T47D (cell line): ENCODE measurements at regions not wholly inside any gene's neighbourhood (a gene's known extent, or its start where the extent isn't known, plus 50 kb on each side); places are given as distances from the start of the nearest gene placed in this dataset.

Experiments
- DNase-seq, 2 experiments: peaks; one replicate each; pipeline versions ENCODE4 v3.0.0 to v3.0.0-alpha.2; 2011 to 2012; ENCODE audit warnings: low read depth in 1 of 2, low spot score in 1 of 2
- JUND ChIP-seq: IDR thresholded peaks from 2 replicates; pipeline ENCODE4 v1.6.1; 2012; ENCODE audit warnings: low read depth
- in situ Hi-C: cut with HindIII; loops from 2 replicates; pipeline ENCODE4 v1.10.0; 2016; ENCODE audit warnings: low sequenced_read_pairs, low pct_unique_long_range_greater_than_20kb

DNA sequence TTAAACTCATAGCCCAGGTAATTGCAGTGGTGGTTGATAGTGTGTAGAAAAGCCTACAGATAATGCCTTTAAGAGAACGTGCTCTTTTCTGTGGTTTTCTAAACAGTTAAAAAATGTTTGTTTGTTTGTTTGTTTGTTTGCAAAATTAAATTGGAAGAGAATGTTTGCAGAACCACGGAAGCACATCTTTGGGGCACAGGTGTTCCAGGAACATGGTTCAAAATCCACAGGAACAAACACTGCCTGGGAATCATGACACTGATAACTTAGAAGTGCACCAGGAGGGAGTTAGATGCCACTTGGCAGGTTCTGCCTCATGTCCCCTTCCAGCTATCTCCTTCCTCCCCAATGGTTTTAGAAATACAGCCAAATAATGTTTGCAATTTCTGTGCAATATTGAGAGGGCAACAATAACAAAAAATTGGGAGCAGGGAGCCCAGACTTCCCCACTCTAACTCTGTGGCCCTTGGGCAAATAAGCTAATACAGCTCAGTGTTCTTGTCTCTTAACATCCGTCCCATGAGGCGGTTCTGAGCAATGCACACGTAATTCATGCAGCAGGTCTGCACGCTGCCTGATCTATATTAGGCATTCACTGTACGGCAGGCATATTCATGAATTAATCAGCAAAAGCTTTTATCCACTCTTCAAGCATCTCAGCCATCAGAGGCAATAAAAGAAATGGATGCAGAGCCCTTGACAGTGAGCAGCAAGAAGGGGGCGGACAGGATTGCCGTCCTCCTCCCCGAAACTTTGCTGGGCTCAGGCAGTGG lies 274.3 kb upstream of the FOXQ1 start:
- no peak for DNase-seq
- in situ Hi-C loops, result no loop called here
- TF ChIP-seq JUND, result no peak

DNA sequence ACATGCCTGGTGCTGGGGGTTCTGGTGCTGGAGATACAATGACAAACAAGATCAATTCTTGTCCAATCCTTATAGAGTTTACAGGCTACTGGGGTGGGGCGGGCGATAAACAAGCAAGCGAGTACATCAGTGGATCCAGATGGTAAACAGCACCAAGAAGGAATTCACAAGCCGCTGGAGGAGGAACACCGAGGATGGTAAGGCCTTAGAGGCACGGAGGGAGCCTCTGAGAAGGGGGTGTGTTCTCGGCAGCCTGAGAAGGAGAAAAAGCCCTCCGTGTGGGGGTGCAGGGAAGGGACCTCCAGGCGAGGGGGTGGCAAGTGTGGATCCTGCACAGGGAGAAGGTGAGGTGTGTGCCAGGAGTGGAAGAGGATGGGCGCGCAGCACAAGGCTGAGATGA lies 276.5 kb upstream of the FOXQ1 start:
- no peak for DNase-seq
- TF ChIP-seq JUND, result no peak
- in situ Hi-C loops, result no loop called here

DNA sequence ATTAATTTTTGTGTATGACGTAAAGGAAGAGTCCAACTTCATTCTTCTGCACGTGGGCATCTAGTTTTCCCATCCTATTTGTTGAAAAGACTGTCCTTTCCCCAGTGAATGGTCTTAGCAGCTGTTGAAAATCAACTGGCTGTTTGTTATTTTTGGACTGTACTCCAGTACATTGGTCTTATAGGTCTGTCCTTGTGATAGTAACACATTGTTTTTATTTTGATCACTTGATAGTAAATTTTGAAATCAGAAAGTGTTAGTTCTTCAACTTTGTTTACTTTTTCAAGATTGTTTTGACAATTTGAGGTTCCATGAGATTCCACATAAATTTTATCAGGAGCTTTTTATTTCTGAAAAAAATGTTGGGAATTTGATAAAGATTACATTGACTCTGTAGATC lies 280.2 kb upstream of the FOXQ1 start:
- TF ChIP-seq JUND, result no peak
- in situ Hi-C loops, result no loop called here
- DNase-seq, result no peak

DNA sequence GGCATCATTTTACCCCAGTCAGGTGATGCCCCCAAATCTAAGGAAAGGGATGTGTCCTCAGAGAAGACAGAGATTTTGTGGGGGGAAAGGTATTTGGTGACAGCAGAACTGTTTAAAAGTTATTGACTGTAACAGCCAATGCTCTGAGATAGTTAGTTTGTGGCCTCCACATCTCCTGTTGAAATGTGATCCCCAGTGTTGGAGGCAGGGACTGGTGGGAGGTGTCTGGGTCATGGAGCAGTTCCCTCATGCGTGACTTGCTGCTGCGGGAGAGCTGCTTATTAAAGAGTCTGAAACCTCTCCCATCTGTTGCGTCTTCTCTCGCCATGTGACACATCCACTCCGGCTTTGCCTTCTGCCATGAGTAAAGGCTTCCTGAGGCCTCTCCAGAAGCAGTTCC lies 282.8 kb upstream of the FOXQ1 start:
- no peak for DNase-seq
- TF ChIP-seq JUND, result no peak
- in situ Hi-C loops, result no loop called here

DNA sequence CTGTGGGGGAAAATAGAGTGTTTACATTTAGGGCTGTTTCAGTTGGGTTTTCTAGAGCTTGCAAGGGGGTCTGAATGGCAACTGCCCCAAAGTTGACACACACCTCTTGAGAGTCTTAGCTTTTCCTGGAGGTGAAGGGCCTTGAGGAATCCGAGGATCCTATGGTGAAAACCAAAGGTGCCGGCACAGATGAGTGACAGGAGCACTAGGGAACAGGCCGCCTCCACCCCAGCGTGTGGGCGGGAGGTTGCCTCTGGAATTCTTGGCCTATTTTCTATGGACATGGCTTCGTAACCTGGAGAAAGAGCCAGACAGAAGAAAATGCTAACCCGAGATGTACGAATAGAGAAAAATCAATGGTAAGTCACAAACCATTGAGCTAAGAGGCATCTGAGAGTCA lies 283.2 kb upstream of the FOXQ1 start:
- in situ Hi-C loops, result no loop called here
- TF ChIP-seq JUND, result no peak

DNA sequence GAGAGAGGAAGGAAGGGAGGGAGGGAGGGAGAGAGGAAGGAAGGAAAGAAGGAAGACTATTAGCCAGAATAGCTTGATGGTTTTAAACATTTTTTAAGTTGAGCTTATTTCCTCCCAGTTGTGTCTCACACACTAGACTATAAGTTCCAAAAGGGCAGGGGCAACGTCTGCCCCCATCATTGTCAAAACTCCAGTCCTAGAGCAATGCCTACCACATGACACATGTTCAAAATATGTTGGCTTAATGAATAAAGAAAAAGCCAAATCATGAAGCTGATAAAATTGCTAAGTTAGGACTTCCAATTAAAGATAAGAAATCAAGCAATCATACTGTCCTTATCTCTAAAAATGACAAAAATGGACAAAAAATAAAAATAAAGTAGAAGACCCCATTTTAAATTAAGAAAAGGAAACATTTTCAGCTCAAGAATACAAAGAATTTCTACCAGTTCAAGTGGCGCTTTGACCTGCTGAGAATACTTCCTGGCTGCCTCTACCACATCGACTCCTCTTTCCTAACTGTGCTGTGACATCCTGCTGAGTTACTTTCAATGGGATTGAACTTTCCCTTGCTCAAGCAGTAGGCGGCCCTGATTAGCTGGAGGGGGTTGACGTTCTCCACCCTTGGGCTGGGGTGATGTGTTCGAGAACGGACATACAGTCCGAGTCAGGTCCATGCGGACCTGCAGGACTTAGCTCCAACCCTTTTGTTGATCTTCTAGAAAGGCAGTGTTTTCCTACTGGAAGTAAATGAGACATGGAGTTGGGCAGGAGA lies 283.9 kb upstream of the FOXQ1 start:
- TF ChIP-seq JUND, result no peak
- in situ Hi-C loops, result no loop called here
- DNase-seq, result no peak

More for the DNA sequence above, 283.2 kb upstream of the FOXQ1 start:
- no peak for DNase-seq

DNA sequence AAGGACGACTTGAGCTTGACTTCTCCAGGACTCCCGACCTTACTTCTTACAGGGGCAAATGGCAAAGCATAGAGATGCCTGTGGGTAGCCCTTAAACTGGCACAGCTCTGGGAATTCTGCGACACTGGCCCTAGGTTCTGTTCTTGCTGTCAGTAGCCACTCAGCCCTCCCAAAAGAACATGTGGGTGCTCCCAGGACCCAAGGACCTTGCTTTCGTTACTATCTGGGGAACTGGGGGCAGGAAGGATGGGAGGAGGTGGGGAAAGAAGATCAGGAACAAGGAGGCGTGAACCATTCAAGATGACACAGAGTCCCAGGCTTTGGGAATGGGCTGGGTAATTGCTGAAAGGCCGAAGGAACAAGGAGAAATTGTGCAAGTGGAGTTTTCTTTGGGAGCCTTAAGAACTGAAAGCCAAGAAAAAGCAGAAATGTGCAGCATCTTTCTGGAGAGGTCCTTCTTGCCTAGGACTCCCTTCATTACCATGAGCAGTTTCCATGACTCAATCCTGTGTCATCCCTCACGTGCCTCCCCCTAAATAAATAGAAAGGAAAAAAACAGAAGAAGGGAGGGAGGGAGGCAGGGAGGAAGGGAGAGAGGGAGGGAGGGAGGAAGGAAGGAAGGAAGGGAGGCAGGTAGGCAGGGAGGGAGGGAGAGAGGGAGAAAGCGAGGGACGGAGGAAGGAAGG lies 284.6 kb upstream of the FOXQ1 start:
- in situ Hi-C loops, result no loop called here

DNA sequence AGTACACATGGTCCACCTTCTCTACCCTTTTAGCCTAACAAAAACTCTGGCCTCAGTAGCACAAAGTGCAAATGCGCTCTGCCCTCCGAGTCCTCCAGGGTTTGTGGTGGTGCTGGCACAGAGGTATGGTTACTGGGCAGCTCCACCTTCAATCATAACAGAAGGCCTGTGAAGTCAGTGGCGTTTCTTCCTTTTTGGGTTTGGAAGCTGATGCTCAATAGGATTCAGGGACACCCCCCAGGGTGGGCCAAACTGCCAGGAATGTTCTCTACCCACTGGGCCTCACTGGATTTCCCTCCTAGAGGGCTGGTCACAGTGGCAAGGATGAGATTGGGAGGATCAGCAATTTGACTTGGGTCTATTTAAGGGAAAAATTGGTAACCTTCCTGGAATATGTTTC lies 286.1 kb upstream of the FOXQ1 start:
- no peak for TF ChIP-seq JUND
- in situ Hi-C loops, result no loop called here

More for the DNA sequence above, 284.6 kb upstream of the FOXQ1 start:
- no peak for DNase-seq
- TF ChIP-seq JUND, result no peak

DNA sequence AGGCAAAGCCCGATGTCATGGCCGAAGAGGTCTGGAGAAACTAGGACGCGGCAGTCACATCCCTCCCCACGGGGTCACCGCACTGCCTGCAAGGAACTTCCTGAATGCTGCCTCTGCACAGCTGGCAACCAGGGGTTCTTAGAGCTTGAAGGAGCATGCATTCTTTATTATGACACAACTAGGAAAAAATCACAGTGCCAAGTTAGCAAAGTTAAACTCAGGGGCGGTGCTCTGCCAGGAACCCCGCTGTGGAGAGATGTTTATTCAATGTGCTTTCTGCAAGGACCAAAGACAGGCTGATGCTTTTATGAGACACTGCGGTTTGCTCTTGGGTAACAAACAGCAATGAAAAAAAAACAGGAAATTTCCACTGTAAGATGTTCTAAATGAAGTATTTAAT lies 287.3 kb upstream of the FOXQ1 start:
- no peak for DNase-seq
- in situ Hi-C loops, result no loop called here
- TF ChIP-seq JUND, result no peak

More for the DNA sequence above, 286.1 kb upstream of the FOXQ1 start:
- DNase-seq, result no peak

DNA sequence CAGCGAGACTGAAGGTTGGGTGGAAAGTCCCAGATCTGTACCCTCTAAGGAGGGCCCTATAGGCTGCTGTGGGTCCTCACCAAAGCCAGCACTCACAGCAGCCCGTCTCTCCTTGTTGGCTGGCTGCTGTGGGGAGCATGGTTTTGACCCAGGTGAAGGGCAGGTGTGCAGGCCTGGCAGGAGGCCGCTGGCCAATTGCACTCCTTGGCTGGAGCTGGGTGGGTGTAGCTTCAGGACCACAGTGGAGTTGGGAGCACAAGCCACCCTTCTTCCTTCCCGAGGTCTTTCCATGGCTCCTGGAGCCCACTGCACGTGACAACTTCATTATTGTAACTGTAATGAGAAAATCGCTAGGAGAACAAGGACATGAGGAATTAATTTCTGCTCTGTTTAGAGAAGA lies 287.7 kb upstream of the FOXQ1 start:
- in situ Hi-C loops, result no loop called here
- no peak for DNase-seq
- TF ChIP-seq JUND, result no peak

DNA sequence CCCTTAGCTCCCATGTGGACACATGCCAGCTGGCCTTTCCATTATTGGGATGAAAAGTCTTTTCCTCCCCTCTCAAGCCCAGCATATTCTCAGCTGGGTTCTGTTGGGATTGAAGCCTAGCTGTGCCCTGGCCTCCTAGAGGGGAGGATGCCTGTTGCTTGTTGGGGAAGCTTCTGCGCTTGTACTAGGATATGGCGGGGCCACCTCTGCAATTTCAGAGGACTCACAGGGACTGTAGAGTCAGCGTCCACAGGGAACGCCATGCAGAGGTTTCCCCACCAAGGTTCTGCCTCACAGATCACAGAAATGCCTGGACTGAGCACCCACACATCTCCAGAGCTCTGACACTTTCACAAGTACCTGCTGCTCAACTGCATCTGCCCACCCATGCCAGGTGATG lies 288.7 kb upstream of the FOXQ1 start:
- no peak for TF ChIP-seq JUND
- in situ Hi-C loops, result no loop called here
- no peak for DNase-seq

DNA sequence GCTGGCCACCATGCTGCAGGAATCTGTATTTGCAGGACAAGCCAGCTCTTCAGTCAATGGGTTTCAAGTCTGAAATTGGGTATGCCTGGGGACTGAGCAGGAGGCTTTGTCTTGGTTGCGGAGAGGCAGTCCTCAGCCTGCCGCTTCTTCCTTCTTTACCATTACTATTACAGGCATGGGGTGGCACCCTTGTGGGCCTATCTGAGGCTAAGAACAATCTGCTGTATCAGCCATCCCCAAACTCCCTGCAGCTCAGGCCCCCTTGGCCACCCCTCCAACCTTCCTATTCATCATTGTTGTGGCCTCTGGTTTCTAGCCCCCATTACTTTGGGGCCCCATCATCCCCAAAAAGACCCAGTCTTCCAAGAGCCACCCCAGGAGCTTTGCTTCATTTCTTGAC lies 289.2 kb upstream of the FOXQ1 start:
- DNase-seq, result no peak
- in situ Hi-C loops, result no loop called here
- no peak for TF ChIP-seq JUND

DNA sequence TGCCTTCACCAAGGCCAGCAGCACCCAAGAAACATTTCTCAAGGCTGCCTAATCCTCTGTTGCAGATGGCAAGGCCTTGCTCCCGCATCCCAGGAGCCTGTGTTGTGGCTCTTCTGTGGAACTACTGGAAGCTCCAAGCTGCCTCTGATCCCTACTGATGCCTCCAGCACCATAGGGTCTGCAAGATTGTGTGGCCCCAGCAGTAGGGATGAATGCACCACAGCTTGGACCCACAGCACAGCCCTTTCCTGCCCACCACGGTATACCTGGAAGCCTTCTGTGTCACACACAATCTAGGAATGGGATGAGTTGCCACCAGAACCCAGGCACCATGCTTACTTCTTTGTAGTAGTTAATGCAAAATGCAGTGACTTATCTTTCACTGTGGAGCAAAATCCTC lies 291.1 kb upstream of the FOXQ1 start:
- in situ Hi-C loops, result no loop called here
- no peak for TF ChIP-seq JUND
- DNase-seq, result no peak
